ENCODE measurements at regions not wholly inside any gene's neighbourhood (a gene's known extent, or its start where the extent isn't known, plus 50 kb on each side); places are given as distances from the start of the nearest gene placed in this dataset.
A peak's percentile ranks its signal among the peaks of the same experiment; 100 is the strongest.

DNA sequence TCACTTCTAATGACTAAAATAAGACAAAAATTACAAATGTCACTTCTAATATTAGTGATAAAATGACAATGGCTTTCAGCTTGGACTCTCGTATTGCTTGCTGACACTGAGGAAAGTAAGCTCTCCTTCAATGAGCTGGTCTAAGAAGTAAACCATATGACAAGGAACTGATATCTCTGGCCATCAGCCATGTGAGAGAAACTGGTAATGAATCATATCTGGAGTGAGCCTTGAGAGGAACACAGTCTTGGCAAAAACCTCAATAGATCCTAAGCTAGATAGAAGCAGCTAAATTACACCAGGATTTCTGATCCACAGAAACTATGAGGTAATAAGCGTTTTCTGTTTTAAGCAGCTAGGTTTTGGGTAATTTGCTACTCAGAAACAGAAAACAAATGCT is 1575.1 kb downstream of the OTOL1 start:
- H3K36me3 ChIP-seq (ENCODE audit: low read depth, low read length): no peaks in the 10 kb centered on the region
- no peak for TF ChIP-seq CTCF (conservative IDR thresholded peaks at IDR 0.05; ENCODE audit: low read depth, low read length)
- TF ChIP-seq EZH2 (IDR thresholded peaks at IDR 0.05; ENCODE audit: low read length, unreplicated experiment): no peak
- no peak for TF ChIP-seq EZH2phosphoT487 (IDR thresholded peaks at IDR 0.05; ENCODE audit: borderline replicate concordance, low read length)
- H3K4me2 ChIP-seq (ENCODE audit: low read length): no peak overlapping the region
- H3K9me2 ChIP-seq (replicated peaks; ENCODE audit: low read length): no peaks in the 10 kb centered on the region
- ChIA-PET CTCF (no interaction called here), POLR2A (ENCODE audit: unreplicated experiment) (no interaction called here)
- DNase-seq (peak; percentile 81), ATAC-seq (peak; percentile 74)
- BruUV-seq (replicated peaks): no TSS peak
- peaks cover 6% of the 10 kb centered on the region; the same call in 1 of the 2 replicates for H3K4me1 ChIP-seq (ENCODE audit: insufficient read depth, low read length)
- H4K20me1 ChIP-seq (ENCODE audit: low read length): no peaks in the 10 kb centered on the region
- no peaks in the 10 kb centered on the region for H3K9me3 ChIP-seq (ENCODE audit: low read length)
- no peak overlapping the region for H3K9ac ChIP-seq (ENCODE audit: low read length)
- no peaks in the 10 kb centered on the region for H3K79me2 ChIP-seq (ENCODE audit: low read length)
- no peak overlapping the region for H3K4me3 ChIP-seq (ENCODE audit: low read length)
- H2AFZ ChIP-seq (ENCODE audit: low read length): no peak overlapping the region
- H3F3A ChIP-seq (ENCODE audit: low read length, unreplicated experiment): no peaks in the 10 kb centered on the region
- intact Hi-C loops (cut with micrococcal nuclease): loop anchor here (10.0 kb wide), 1 partner anchor 143 kb away; no protein-coding TSS in a partner anchor
- no peaks in the 10 kb centered on the region for H3K27me3 ChIP-seq (ENCODE audit: low read length)
- H3K27ac ChIP-seq (ENCODE audit: low read length): no peak overlapping the region
